K562 (cell line): ENCODE measurements at regions not wholly inside any gene's neighbourhood (a gene's known extent, or its start where the extent isn't known, plus 50 kb on each side); places are given as distances from the start of the nearest gene placed in this dataset.

Source experiments
- MGA ChIP-seq: fragments of 450-650 bp; IDR thresholded peaks from 2 replicates; pipeline ENCODE4 v1.6.1; 2016; ENCODE audit warnings: mild to moderate bottlenecking, moderate library complexity
- MTA2 ChIP-seq: fragments of 450-650 bp; IDR thresholded peaks from 2 replicates; pipeline ENCODE4 v1.6.1; 2016; ENCODE audit warnings: low read depth
- NR2C2 ChIP-seq, 2 experiments: fragments of 200-800 bp in 1 of 2; sonication (Bioruptor generic) in 1 of 2; sonication (generic) in 1 of 2; formaldehyde crosslinking in 1 of 2; IDR thresholded peaks; 2 replicates each; pipeline versions ENCODE4 v1.6.1 to v1.8.0; 2016 to 2022; ENCODE audit warnings: mild to moderate bottlenecking in 1 of 2, missing compliant biosample characterization in 1 of 2, missing genetic modification characterization in 1 of 2, missing genetic modification reagents in 1 of 2
- U2AF2 ChIP-seq: fragments of 200-400 bp; formaldehyde crosslinking; optimal IDR thresholded peaks from 2 replicates; pipeline ENCODE3; 2017; ENCODE audit warnings: low read depth, mild to moderate bottlenecking, low read length
- ZNF212 ChIP-seq: fragments of 450-650 bp; formaldehyde crosslinking; IDR thresholded peaks from 2 replicates; pipeline ENCODE4 v1.4.0; 2020; ENCODE audit warnings: mild to moderate bottlenecking
- ZNF217 ChIP-seq: sonication (generic); formaldehyde crosslinking; IDR thresholded peaks from 2 replicates; pipeline ENCODE4 v1.8.0; 2022; ENCODE audit warnings: mild to moderate bottlenecking, missing genetic modification reagents
- TF ChIP-seq, protein P1 (sequence below): fragments of 250-450 bp; sonication (Bioruptor Pico); IDR thresholded peaks from 2 replicates; pipeline ENCODE4 v1.8.0; 2022; ENCODE audit warnings: inconsistent platforms, mild to moderate bottlenecking, moderate library complexity, borderline replicate concordance

DNA sequence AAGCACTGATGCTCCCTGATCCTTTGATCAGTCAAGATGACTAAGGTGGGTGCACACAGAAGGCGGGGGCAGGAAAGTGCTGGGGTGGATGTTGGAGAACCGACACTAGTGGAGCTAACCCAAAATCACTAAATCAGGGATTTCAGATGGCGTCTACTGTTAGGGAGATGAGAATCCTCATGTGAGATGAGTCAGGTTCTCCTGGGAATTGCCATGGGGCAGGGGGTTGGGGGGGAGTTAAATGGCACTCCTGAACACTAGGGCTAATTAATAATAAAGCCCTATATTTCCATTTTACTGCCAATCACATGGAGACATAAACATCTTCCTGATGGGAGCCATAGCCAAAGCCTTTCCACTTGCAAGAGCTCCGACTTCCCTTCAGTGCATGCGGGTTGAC lies 804.1 kb downstream of the KCNJ18 start (continued):
- no peak for TF ChIP-seq MGA
- no peak for TF ChIP-seq ZNF212
- TF ChIP-seq, protein P1, sequence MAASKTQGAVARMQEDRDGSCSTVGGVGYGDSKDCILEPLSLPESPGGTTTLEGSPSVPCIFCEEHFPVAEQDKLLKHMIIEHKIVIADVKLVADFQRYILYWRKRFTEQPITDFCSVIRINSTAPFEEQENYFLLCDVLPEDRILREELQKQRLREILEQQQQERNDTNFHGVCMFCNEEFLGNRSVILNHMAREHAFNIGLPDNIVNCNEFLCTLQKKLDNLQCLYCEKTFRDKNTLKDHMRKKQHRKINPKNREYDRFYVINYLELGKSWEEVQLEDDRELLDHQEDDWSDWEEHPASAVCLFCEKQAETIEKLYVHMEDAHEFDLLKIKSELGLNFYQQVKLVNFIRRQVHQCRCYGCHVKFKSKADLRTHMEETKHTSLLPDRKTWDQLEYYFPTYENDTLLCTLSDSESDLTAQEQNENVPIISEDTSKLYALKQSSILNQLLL (CRISPR knock-in tag): no peak
- no peak for TF ChIP-seq NR2C2 (CRISPR knock-in tag; IDR thresholded peaks at IDR 0.05)
- TF ChIP-seq NR2C2 (tag; IDR thresholded peaks at IDR 0.05): no peak
- TF ChIP-seq ZNF217 (CRISPR knock-in tag): no peak
- TF ChIP-seq MTA2: no peak
- TF ChIP-seq U2AF2: no peak
